B cell (primary cell): ENCODE measurements at regions not wholly inside any gene's neighbourhood (a gene's known extent, or its start where the extent isn't known, plus 50 kb on each side); places are given as distances from the start of the nearest gene placed in this dataset.

Experiments used
- ATAC-seq: fragments of 200-7000 bp; cut with Tn5 transposase; one replicate; pipeline ENCODE4 v1.10.0; 2021; ENCODE audit warnings: low read depth, mild to moderate bottlenecking, moderate number of reproducible peaks, moderate library complexity
- CTCF ChIA-PET: fragments of 350-600 bp; sonication (Branson Sonifier 250); formaldehyde crosslinking; loops from one replicate; lab custom pipeline; 2021; ENCODE audit warnings: antibody characterized with exemption, inconsistent platforms; lab: Charles Lee
- POLR2A ChIA-PET: fragments of 350-600 bp; sonication (Branson Sonifier 250); formaldehyde crosslinking; loops from one replicate; lab custom pipeline; 2021; ENCODE audit warnings: antibody characterized with exemption; lab: Charles Lee
- DNase-seq: peaks from one replicate; pipeline ENCODE4 v3.0.0; 2013
- H2AFZ ChIP-seq: 2 replicates; pipeline ENCODE4 v1.6.1; 2012; ENCODE audit warnings: mild to moderate bottlenecking, low read depth, low read length; ENCODE audit not compliant: insufficient read depth, poor library complexity, severe bottlenecking
- H3K27ac ChIP-seq, 2 donors: 1 replicate in 1 of 2; 2 replicates in 1 of 2; pipeline ENCODE4 v1.5.1; 2012 to 2013; ENCODE audit warnings: low read length in 2 of 2, mild to moderate bottlenecking in 2 of 2, moderate library complexity in 1 of 2
- H3K27me3 ChIP-seq, 4 experiments: fragments of 200-600 bp in 1 of 4; sonication (generic) in 1 of 4; replicated peaks in 1 of 4; 1 replicate in 2 of 4; 2 replicates in 2 of 4; pipeline versions ENCODE4 v1.6.1 to v1.7.0; 2013 to 2016; ENCODE audit warnings: low read length in 3 of 4, mild to moderate bottlenecking in 2 of 4, mixed read lengths in 1 of 4, moderate library complexity in 1 of 4; ENCODE audit not compliant: insufficient read depth in 4 of 4, control insufficient read depth in 3 of 4; ENCODE audit errors: control extremely low read depth in 1 of 4
- H3K36me3 ChIP-seq, 2 experiments: replicated peaks in 1 of 2; 1 replicate in 1 of 2; 2 replicates in 1 of 2; pipeline versions ENCODE4 v1.6.1 to v1.7.1; 2013; ENCODE audit warnings: low read length in 1 of 2; ENCODE audit not compliant: insufficient read depth in 2 of 2, control insufficient read depth in 1 of 2; ENCODE audit errors: control extremely low read depth in 1 of 2, extremely low read depth in 1 of 2
- H3K4me1 ChIP-seq, 2 donors: fragments of 200-600 bp in 1 of 2; sonication (generic) in 1 of 2; 1 replicate in 1 of 2; 2 replicates in 1 of 2; pipeline versions ENCODE4 v1.5.1 to v1.6.1; 2013 to 2017; ENCODE audit warnings: low read length in 2 of 2; ENCODE audit not compliant: control insufficient read depth in 2 of 2, insufficient read depth in 2 of 2
- H3K4me2 ChIP-seq: replicated peaks from 2 replicates; pipeline ENCODE3; 2012; ENCODE audit warnings: mild to moderate bottlenecking, low read depth, low read length; ENCODE audit not compliant: poor library complexity, severe bottlenecking
- H3K4me3 ChIP-seq, 5 experiments: fragments of 200-600 bp in 1 of 5; sonication (generic) in 1 of 5; 1 replicate in 3 of 5; 2 replicates in 2 of 5; pipeline versions ENCODE4 v1.5.1 to v1.7.0; 2011 to 2016; ENCODE audit warnings: low read length in 4 of 5, mild to moderate bottlenecking in 4 of 5, low read depth in 2 of 5, control low read depth in 1 of 5, moderate library complexity in 1 of 5; ENCODE audit not compliant: insufficient read depth in 1 of 5; ENCODE audit errors: control extremely low read depth in 1 of 5, extremely low read depth in 1 of 5
- H3K79me2 ChIP-seq: fragments of 200-600 bp; sonication (generic); one replicate; pipeline ENCODE4 v1.6.0; 2016; ENCODE audit warnings: low read length; ENCODE audit not compliant: control insufficient read depth, insufficient read depth
- H3K9ac ChIP-seq: fragments of 200-600 bp; sonication (generic); 2 replicates; pipeline ENCODE4 v1.6.1; 2017; ENCODE audit warnings: mild to moderate bottlenecking, low read length, moderate library complexity
- H3K9me3 ChIP-seq, 3 donors: one replicate each; pipeline versions ENCODE4 v1.6.1 to v1.7.1; 2013; ENCODE audit warnings: low read length in 2 of 3; ENCODE audit not compliant: control insufficient read depth in 2 of 3, insufficient read depth in 1 of 3; ENCODE audit errors: control extremely low read depth in 1 of 3
- H4K20me1 ChIP-seq: 2 replicates; pipeline ENCODE4 v1.6.0; 2012; ENCODE audit warnings: mild to moderate bottlenecking, low read length; ENCODE audit not compliant: insufficient read depth, control insufficient read depth, poor library complexity, severe bottlenecking
- H3K27ac Mint-ChIP-seq: one replicate; pipeline ENCODE4 v1.8.0; 2021; ENCODE audit warnings: mixed read lengths
- H3K27me3 Mint-ChIP-seq: one replicate; pipeline ENCODE4 v1.8.0; 2021; ENCODE audit warnings: mixed read lengths
- H3K4me1 Mint-ChIP-seq: one replicate; pipeline ENCODE4 v1.8.0; 2021; ENCODE audit warnings: mixed read lengths
- H3K4me3 Mint-ChIP-seq: one replicate; pipeline ENCODE4 v1.8.0; 2021; ENCODE audit warnings: mixed read lengths
- H3K9me3 Mint-ChIP-seq: one replicate; pipeline ENCODE4 v1.8.0; 2022; ENCODE audit warnings: mixed read lengths; ENCODE audit not compliant: insufficient read depth
- CTCF ChIP-seq: fragments of 200-600 bp; IDR thresholded peaks from one replicate; pipeline ENCODE4 v1.8.0; 2022; ENCODE audit warnings: antibody characterized with exemption, mild to moderate bottlenecking
- EZH2 ChIP-seq: IDR thresholded peaks from 2 replicates; pipeline ENCODE4 v1.6.1; 2012; ENCODE audit warnings: borderline replicate concordance, low read depth, mild to moderate bottlenecking, moderate library complexity, low read length; ENCODE audit not compliant: insufficient read depth, poor library complexity, severe bottlenecking
- WGBS: methylation state at CpG from one replicate; pipeline ENCODE4 v1.1.5; 2013; ENCODE audit warnings: missing lambda C conversion rate; ENCODE audit not compliant: insufficient coverage; 5-methylcytosine and 5-hydroxymethylcytosine counted together
- intact Hi-C: fragments of 100-400 bp; cut with micrococcal nuclease; formaldehyde crosslinking; loops from one replicate; pipeline ENCODE4 v1.10.0; 2022

- Mint-ChIP-seq H3K27me3 (no peaks in the 10 kb centered on the region), H3K27ac (no peak overlapping the region), H3K4me1 (no peaks in the 10 kb centered on the region), H3K4me3 (no peak overlapping the region), H3K9me3 (no peaks in the 10 kb centered on the region)
- Histone ChIP-seq H3K36me3 (no peaks in the 10 kb centered on the region), H3K4me3 (no peak overlapping the region), H4K20me1 (no peaks in the 10 kb centered on the region), H3K79me2 (no peaks in the 10 kb centered on the region), H3K4me1 (no peaks in the 10 kb centered on the region), H3K4me2 (no peak overlapping the region), H2AFZ (no peak overlapping the region), H3K27me3 (no peaks in the 10 kb centered on the region), H3K27ac (no peak overlapping the region), H3K9ac (no peak overlapping the region), H3K9me3 (no peaks in the 10 kb centered on the region)
- DNase-seq (no peak), ATAC-seq (no peak)
- no CpG with 5 or more reads among the region's 1 CpG for WGBS
- TF ChIP-seq CTCF (no peak), EZH2 (no peak)
- CTCF ChIA-PET, result no interaction called here
- POLR2A ChIA-PET, result no interaction called here
- intact Hi-C loops, result no loop called here
Measured at GRCh38 chr4:164484551-164484950, 269.4 kb upstream of the SMIM31 start.

GRCh38 chr4:164485136-164485535 is 268.8 kb upstream of the SMIM31 start:
- ChIA-PET POLR2A (no interaction called here), CTCF (no interaction called here)
- Histone ChIP-seq H4K20me1 (no peaks in the 10 kb centered on the region), H3K36me3 (no peaks in the 10 kb centered on the region), H3K27ac (no peak overlapping the region), H2AFZ (no peak overlapping the region), H3K4me3 (no peak overlapping the region), H3K4me1 (no peaks in the 10 kb centered on the region), H3K9me3 (no peaks in the 10 kb centered on the region), H3K4me2 (no peak overlapping the region), H3K79me2 (no peaks in the 10 kb centered on the region), H3K9ac (no peak overlapping the region), H3K27me3 (no peaks in the 10 kb centered on the region)
- H3K27me3 Mint-ChIP-seq, result no peaks in the 10 kb centered on the region
- intact Hi-C loops, result no loop called here
- no peaks in the 10 kb centered on the region for H3K4me1 Mint-ChIP-seq
- no peak for DNase-seq
- no peak overlapping the region for H3K4me3 Mint-ChIP-seq
- TF ChIP-seq CTCF (no peak), EZH2 (no peak)
- no peak for ATAC-seq
- no CpG with 5 or more reads among the region's 1 CpG for WGBS
- H3K27ac Mint-ChIP-seq, result no peak overlapping the region
- H3K9me3 Mint-ChIP-seq, result no peaks in the 10 kb centered on the region
